Loucy (cell line): ENCODE measurements at regions not wholly inside any gene's neighbourhood (a gene's known extent, or its start where the extent isn't known, plus 50 kb on each side); places are given as distances from the start of the nearest gene placed in this dataset.

ENCODE experiments used
- H2AFZ ChIP-seq: fragments of 200-600 bp; sonication (generic); 2 replicates; pipeline ENCODE4 v1.6.0; 2016; ENCODE audit warnings: antibody characterized with exemption, mild to moderate bottlenecking, low read length, moderate library complexity
- H3F3A ChIP-seq: fragments of 200-600 bp; 2 replicates; pipeline ENCODE4 v1.6.0; 2016; ENCODE audit warnings: antibody characterized with exemption, low read depth, mild to moderate bottlenecking
- H3K27me3 ChIP-seq: fragments of 200-600 bp; sonication (generic); 2 replicates; pipeline ENCODE4 v1.6.1; 2014; ENCODE audit warnings: low read length, mild to moderate bottlenecking; ENCODE audit not compliant: insufficient read depth, poor library complexity, severe bottlenecking
- H3K36me3 ChIP-seq: fragments of 200-600 bp; sonication (generic); 2 replicates; pipeline ENCODE4 v1.6.1; 2016; ENCODE audit warnings: low read length; ENCODE audit not compliant: insufficient read depth
- H3K4me1 ChIP-seq: fragments of 200-600 bp; sonication (generic); 2 replicates; pipeline ENCODE4 v1.5.1; 2014; ENCODE audit warnings: low read length, mild to moderate bottlenecking; ENCODE audit not compliant: insufficient read depth, poor library complexity, severe bottlenecking
- H3K4me2 ChIP-seq: fragments of 200-600 bp; sonication (generic); 2 replicates; pipeline ENCODE4 v1.6.0; 2014; ENCODE audit warnings: antibody characterized with exemption, low read length, low read depth, mild to moderate bottlenecking; ENCODE audit not compliant: poor library complexity, severe bottlenecking
- H3K4me3 ChIP-seq: fragments of 200-600 bp; sonication (generic); 2 replicates; pipeline ENCODE4 v1.5.1; 2014; ENCODE audit warnings: low read length, mild to moderate bottlenecking, mixed read lengths; ENCODE audit not compliant: poor library complexity, severe bottlenecking
- H3K79me2 ChIP-seq: fragments of 200-600 bp; sonication (generic); 2 replicates; pipeline ENCODE4 v1.6.1; 2014; ENCODE audit warnings: low read length; ENCODE audit not compliant: insufficient read depth
- H3K9ac ChIP-seq: fragments of 200-600 bp; sonication (generic); 2 replicates; pipeline ENCODE4 v1.6.0; 2014; ENCODE audit warnings: mild to moderate bottlenecking, low read depth, low read length, moderate library complexity; ENCODE audit not compliant: poor library complexity, severe bottlenecking
- H3K9me2 ChIP-seq: fragments of 200-600 bp; sonication (generic); replicated peaks from 2 replicates; pipeline ENCODE4 v1.6.1; 2016; ENCODE audit warnings: low read depth, low read length, mixed read lengths
- H3K9me3 ChIP-seq: fragments of 200-600 bp; sonication (generic); 2 replicates; pipeline ENCODE4 v1.6.1; 2014; ENCODE audit warnings: mild to moderate bottlenecking, antibody characterized with exemption, low read length, low read depth; ENCODE audit not compliant: insufficient read depth
- H4K20me1 ChIP-seq: fragments of 200-600 bp; sonication (generic); 2 replicates; pipeline ENCODE4 v1.6.0; 2014; ENCODE audit warnings: antibody characterized with exemption, low read length, mild to moderate bottlenecking; ENCODE audit not compliant: insufficient read depth, poor library complexity, severe bottlenecking
- EZH2phosphoT487 ChIP-seq: fragments of 200-600 bp; IDR thresholded peaks from 2 replicates; pipeline ENCODE4 v1.6.1; 2018; ENCODE audit warnings: antibody characterized with exemption, mild to moderate bottlenecking, moderate library complexity, borderline replicate concordance
- TF ChIP-seq, protein P1 (sequence below): fragments of 200-600 bp; sonication (generic); conservative IDR thresholded peaks from 2 replicates; pipeline ENCODE4 v1.5.1; 2014; ENCODE audit warnings: mild to moderate bottlenecking, antibody characterized with exemption, low read length

DNA sequence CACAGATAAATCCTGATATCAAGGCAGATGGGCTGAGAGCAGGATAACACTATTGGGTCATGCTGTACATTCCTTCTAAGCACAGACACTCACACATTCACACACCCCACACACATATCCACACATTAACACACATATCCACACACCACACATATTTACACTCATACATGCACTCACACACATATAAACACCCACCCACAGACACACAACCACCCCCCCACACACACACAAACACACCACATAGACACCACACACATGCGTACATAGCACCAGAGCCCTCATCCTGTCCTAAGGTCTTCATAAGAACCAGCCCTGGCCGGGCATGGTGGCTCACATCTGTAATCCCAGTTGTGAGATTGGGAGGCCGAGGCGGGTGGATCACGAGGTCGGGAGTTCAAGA is 322.3 kb upstream of the ADCY2 start:
- no peak overlapping the region for H3K4me2 ChIP-seq
- no peak overlapping the region for H3K9ac ChIP-seq
- H3K36me3 ChIP-seq, result no peaks in the 10 kb centered on the region
- no peaks in the 10 kb centered on the region for H3K4me1 ChIP-seq
- H3K79me2 ChIP-seq, result no peaks in the 10 kb centered on the region
- H3K27me3 ChIP-seq, result no peaks in the 10 kb centered on the region
- H3K4me3 ChIP-seq, result no peak overlapping the region
- no peaks in the 10 kb centered on the region for H3F3A ChIP-seq
- TF ChIP-seq, protein P1, sequence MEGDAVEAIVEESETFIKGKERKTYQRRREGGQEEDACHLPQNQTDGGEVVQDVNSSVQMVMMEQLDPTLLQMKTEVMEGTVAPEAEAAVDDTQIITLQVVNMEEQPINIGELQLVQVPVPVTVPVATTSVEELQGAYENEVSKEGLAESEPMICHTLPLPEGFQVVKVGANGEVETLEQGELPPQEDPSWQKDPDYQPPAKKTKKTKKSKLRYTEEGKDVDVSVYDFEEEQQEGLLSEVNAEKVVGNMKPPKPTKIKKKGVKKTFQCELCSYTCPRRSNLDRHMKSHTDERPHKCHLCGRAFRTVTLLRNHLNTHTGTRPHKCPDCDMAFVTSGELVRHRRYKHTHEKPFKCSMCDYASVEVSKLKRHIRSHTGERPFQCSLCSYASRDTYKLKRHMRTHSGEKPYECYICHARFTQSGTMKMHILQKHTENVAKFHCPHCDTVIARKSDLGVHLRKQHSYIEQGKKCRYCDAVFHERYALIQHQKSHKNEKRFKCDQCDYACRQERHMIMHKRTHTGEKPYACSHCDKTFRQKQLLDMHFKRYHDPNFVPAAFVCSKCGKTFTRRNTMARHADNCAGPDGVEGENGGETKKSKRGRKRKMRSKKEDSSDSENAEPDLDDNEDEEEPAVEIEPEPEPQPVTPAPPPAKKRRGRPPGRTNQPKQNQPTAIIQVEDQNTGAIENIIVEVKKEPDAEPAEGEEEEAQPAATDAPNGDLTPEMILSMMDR, result no peak
- no peak for TF ChIP-seq EZH2phosphoT487
- no peaks in the 10 kb centered on the region for H3K9me3 ChIP-seq
- no peaks in the 10 kb centered on the region for H3K9me2 ChIP-seq
- H4K20me1 ChIP-seq, result no peaks in the 10 kb centered on the region
- no peak overlapping the region for H2AFZ ChIP-seq

DNA sequence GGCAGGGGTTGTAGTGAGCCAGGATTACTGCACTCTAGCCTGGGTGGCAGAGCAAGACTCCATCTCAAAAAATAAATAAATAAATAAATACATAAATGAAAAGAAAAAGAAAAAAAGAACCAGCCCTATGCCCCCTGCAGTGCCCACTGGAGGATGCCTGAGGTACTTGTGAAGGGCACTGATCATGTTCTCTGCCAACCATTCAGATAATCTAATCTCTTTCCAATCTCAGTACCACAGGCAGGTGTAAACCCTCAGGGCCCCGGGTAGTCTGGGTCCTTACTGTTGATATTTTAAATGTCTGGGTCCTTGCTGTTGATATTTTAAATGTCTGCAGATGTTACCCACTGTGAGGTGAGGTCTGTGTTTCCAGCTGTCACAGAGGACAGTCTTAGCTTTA is 321.8 kb upstream of the ADCY2 start:
- H3K27me3 ChIP-seq, result no peaks in the 10 kb centered on the region
- no peaks in the 10 kb centered on the region for H4K20me1 ChIP-seq
- no peaks in the 10 kb centered on the region for H3K79me2 ChIP-seq
- H3K4me1 ChIP-seq, result no peaks in the 10 kb centered on the region
- TF ChIP-seq, protein P1, result no peak; the same call in 1 of the 2 replicates
- TF ChIP-seq EZH2phosphoT487, result no peak
- no peaks in the 10 kb centered on the region for H3K36me3 ChIP-seq
- no peaks in the 10 kb centered on the region for H3K9me2 ChIP-seq
- H3K4me2 ChIP-seq, result no peak overlapping the region
- no peak overlapping the region for H2AFZ ChIP-seq
- H3K4me3 ChIP-seq, result no peak overlapping the region
- H3K9me3 ChIP-seq, result no peaks in the 10 kb centered on the region
- no peak overlapping the region for H3K9ac ChIP-seq
- no peaks in the 10 kb centered on the region for H3F3A ChIP-seq

DNA sequence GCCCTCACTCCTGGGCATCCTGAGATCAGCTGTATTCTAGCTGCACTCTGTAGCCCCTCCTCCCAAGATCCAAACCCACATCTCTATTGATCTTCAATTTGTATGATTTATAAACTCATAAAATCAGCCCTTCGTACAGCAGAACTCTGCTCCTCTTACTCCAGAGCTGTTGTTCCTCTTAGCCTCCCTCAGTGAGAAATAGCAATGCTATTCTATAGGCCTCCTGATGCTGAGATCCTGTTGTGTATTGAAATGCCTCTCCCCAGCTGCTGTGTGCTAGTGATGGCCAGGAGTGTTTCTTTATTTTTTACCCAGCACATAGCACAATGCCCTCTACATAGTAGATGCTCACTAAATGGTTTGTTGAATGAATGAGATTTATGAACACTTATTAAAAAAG is 320.5 kb upstream of the ADCY2 start:
- no peak overlapping the region for H2AFZ ChIP-seq
- no peaks in the 10 kb centered on the region for H3K36me3 ChIP-seq
- H4K20me1 ChIP-seq, result no peaks in the 10 kb centered on the region
- no peaks in the 10 kb centered on the region for H3K4me1 ChIP-seq
- no peaks in the 10 kb centered on the region for H3K79me2 ChIP-seq
- no peaks in the 10 kb centered on the region for H3K9me3 ChIP-seq
- no peaks in the 10 kb centered on the region for H3K9me2 ChIP-seq
- no peaks in the 10 kb centered on the region for H3F3A ChIP-seq
- no peak overlapping the region for H3K4me3 ChIP-seq
- H3K4me2 ChIP-seq, result no peak overlapping the region
- TF ChIP-seq, protein P1, result no peak
- TF ChIP-seq EZH2phosphoT487, result no peak
- H3K9ac ChIP-seq, result no peak overlapping the region
- no peaks in the 10 kb centered on the region for H3K27me3 ChIP-seq
